ENCODE measurements at regions not wholly inside any gene's neighbourhood (a gene's known extent, or its start where the extent isn't known, plus 50 kb on each side); places are given as distances from the start of the nearest gene placed in this dataset.
"Not testable (repeated sequence)": the region's sequence is repeated elsewhere in the genome, so short reads cannot be mapped to it uniquely, and the experiment has no call there.

GRCh38 chr10:118805146-118805545 is 50.4 kb upstream of the CACUL1 start:
- DNase-seq (ENCODE audit: low read depth), result no peak

- no peak for DNase-seq (ENCODE audit: low read depth)
Observed at GRCh38 chr10:118807512-118808305, 52.9 kb upstream of the CACUL1 start.

DNA sequence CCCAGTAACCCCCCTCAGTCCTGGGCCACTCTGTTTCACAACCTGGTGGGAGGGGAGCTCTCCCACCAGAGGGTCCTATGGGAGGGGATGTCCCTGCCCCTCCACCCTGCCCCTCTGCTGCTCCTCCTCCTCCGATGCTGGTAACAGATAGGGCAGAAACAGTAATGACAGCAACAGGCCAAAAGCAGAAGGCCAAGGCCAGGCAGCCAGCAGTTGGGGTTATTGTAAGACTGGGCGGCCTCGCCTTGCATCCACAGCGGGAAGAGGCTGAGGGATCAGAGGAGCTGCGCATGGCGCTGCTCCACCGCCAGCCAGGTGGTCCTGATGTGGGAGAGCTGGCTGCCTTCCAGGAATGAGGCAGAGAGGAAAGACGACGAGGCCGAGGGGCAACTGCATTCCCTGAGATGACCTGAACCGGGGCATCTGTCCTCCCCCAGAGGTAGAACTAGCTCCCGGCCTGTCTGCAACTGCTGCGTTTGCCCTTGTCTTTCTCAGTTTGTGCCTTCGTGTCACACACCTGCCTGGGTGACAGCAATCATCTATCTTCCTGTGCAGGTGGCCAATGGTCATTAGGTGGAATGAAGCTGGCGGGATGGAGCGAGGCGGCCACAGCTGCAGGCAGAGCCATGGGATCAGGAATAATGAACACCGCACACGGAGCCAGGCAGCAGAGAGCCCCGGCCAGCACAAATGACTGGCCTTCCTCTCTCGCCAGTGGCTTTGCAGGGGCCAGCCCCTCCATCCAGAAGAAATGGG is 54.0 kb upstream of the CACUL1 start:
- DNase-seq (ENCODE audit: low read depth), result no peak

- DNase-seq (ENCODE audit: low read depth), result no peak
Observed at GRCh38 chr10:118809357-118810220, 54.8 kb upstream of the CACUL1 start.

DNA sequence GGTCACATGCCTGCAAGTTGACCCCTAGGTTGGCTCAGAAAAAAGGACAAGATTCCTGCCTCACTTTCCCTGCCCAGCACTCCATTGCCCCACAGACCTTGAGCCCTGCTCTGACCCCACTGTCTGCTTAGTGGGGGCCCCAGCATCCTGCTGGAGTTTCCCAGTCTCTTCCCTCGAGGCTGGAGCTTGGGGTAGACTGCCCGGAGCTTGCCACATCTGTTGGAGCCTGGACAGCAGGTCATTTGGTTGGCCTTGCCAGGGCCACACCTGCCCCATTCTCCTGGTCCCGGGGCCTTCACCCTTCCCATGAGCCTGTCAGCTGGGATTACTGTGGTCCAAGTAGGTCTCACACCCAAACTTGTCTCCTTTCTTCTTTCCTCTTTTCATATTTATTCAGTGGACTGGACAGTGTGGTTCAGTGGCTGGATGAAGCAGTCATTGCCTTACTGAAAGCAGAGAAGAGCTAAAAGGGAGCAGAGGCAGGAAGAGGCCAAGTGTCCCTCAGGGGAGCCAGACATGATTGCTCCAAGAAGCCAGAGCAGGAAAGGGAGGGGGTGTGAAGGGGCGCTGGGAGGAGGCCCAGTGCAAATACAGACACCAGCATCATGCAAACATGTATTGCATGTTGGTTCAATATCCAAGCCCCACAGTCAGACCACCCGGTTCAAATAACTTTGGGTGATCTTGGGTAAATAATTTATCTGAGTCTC is 56.2 kb upstream of the CACUL1 start:
- no peak for DNase-seq (ENCODE audit: low read depth)

DNA sequence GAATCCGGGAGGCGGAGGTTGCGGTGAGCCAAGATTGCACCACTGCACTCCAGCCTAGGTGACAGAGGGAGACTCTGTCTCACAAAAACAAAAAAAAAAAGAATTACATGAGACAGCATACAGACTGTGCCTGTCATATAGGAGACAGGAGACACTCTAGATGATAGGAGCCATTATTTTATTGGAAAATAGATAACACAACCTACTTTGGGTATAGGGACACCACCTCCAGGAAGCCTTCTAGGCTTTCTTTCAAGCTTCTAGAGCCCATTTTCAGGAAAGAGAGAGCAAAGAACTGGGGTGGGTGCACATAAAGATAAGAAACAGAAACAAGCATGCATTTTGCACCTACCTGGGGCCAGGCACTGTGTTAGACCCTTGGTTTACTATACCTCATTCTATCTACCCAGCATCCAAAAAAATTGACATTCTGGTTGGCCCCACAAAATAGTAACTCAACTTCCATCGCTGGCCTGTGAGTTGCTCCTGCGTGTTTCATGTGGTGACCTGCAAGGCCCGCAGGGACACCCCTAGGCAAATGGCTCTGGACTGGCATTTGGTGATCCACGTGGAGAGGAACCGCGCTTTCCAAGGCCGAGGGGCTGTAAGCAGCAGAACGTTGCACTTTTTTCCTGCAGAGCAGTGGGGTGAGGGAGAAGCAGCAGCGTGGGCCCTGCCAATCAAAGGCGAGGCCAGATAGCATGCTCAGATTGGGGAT is 57.1 kb upstream of the CACUL1 start:
- no peak for DNase-seq (ENCODE audit: low read depth)

- DNase-seq (ENCODE audit: low read depth), result no peak
Observed at GRCh38 chr10:118812393-118812740, 57.6 kb upstream of the CACUL1 start.

GRCh38 chr10:118813001-118813400 is 58.2 kb upstream of the CACUL1 start:
- not testable (repeated sequence) for DNase-seq (ENCODE audit: low read depth)

- no peak for DNase-seq (ENCODE audit: low read depth)
Observed at GRCh38 chr10:118816471-118817168, 61.9 kb upstream of the CACUL1 start.

DNA sequence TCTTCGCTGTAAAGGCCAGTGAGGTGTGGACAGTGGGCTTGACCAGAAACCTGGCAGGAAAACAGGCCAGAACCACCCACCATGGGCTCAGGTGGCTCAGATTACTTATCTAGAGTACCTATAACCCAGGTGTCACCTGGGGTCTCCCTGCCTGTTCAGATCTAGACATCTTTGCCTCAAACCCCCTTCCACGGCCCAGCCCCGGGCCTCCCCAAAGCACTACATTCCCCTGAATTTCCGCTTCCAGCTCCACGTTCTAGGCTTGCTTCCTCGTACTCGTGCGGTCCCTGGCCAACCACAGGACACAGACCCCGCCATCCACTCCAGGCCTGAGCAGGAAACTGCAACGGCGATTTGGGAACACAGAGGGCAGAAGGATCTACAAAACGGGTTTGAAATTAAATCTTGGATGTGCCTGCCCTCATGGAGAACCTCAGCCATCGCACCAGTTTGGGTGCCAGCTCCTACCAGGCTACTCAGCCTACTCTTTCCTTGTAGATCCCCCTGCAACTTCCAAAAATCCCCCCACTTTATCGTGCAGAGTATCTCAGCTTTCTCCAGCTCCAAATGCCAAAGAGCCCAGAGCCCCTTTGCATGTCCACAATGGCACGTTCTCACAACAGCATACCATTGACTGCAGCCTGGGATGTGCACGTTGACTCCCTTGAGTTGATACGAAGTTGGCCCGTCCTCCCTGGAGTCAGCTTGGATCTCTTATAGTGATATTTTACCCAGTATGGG is 62.7 kb upstream of the CACUL1 start:
- DNase-seq (ENCODE audit: low read depth), result no peak

- no peak for DNase-seq (ENCODE audit: low read depth)
Observed at GRCh38 chr10:118818621-118819221, 64.0 kb upstream of the CACUL1 start.

- DNase-seq (ENCODE audit: low read depth), result no peak
Observed at GRCh38 chr10:118820326-118821116, 65.8 kb upstream of the CACUL1 start.

GRCh38 chr10:118823256-118823907 is 68.6 kb upstream of the CACUL1 start:
- DNase-seq (ENCODE audit: low read depth), result no peak

- DNase-seq (ENCODE audit: low read depth), result no peak
Observed at GRCh38 chr10:118827053-118827452, 72.3 kb upstream of the CACUL1 start.

DNA sequence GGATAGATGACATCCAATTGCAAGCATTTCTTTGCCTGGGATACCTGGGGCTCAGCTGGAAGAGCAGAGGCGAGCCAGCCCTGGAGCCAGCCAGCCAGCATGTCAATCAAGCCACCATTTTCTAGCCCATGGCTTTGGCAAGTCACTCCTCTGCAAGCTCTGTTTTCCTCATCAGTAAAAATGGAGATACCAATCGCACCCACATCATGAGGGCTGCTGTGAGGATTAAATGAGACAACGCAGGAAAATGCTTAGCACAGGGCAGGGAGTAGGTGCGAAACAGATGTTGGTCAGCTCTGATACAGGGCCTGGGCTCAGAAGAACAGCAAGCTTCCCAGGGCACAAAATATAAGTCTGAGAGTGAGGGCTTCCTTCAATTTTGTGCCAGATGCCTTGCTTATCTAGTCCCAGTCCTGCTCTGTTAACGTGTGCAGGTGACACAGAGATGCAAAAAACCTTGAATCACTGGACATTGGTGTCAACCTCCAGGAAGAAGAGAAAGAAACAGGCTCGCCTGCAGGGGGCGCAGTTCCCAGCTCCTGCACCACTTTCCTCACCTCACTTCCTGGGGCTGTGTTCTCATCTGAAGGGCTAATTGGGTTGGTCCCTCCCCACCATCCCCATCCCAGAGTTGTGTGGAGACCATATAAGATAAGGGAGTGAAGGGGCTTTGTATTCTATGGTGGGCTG is 72.8 kb upstream of the CACUL1 start:
- DNase-seq (ENCODE audit: low read depth), result no peak

- DNase-seq (ENCODE audit: low read depth), result no peak
Observed at GRCh38 chr10:118832241-118832651, 77.5 kb upstream of the CACUL1 start.

GRCh38 chr10:118834370-118834769 is 79.6 kb upstream of the CACUL1 start:
- not testable (repeated sequence) for DNase-seq (ENCODE audit: low read depth)
